GM12872 (cell line): ENCODE measurements at regions not wholly inside any gene's neighbourhood (a gene's known extent, or its start where the extent isn't known, plus 50 kb on each side); places are given as distances from the start of the nearest gene placed in this dataset.

ENCODE experiments used
- CTCF ChIP-seq: IDR thresholded peaks from 3 replicates; pipeline ENCODE4 v1.5.1; 2011; ENCODE audit warnings: low read depth, mild to moderate bottlenecking, low read length, moderate library complexity; ENCODE audit not compliant: insufficient read depth

GRCh38 chr13:88840085-88840484, 1168.9 kb downstream of the SLITRK5 start:
- no peak for TF ChIP-seq CTCF

- TF ChIP-seq CTCF: no peak
Measured at GRCh38 chr13:88857256-88857655, 1186.1 kb downstream of the SLITRK5 start.

DNA sequence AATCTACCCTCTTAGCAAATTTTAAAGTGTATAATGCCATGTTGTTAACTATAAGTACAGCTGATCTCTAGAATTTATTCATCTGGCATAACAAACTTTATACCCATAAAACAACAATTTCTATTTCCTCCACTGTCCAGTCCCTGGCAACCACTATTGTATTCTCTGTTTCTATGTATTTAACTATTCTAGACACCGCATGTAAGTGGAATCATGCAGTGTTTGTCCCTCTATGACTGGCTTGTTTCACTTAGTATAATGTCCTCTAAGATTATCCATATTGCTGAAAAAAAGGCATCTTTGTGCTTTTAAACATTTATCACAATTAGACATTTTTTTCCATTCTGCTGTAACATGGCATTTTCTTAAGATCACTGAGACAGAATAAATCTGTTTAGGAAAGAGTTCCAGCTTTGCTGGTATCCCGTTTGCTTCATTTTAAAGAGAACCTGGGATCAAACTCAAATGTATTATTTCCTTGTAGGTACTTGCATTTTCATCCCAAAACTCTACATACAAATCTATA, 1191.0 kb downstream of the SLITRK5 start:
- no peak for TF ChIP-seq CTCF

DNA sequence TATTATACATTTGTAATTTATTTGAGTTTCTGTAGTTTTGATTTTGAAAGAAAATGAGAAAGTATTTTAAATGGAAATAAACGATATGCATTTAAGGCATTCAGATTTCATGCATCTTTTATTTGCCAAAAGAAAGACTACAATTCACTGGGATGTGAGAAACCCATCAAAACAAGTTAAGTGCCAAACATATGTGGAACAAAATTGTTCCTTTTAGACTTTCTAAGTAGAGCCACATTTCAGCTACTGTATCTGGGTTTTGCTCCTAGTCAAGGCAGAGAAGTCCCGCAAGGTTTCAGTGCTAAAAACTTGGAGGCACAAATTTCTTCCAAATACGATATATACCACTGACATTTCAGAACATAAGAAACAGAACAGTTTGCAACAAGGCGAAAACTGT, 1191.9 kb downstream of the SLITRK5 start:
- TF ChIP-seq CTCF: no peak

DNA sequence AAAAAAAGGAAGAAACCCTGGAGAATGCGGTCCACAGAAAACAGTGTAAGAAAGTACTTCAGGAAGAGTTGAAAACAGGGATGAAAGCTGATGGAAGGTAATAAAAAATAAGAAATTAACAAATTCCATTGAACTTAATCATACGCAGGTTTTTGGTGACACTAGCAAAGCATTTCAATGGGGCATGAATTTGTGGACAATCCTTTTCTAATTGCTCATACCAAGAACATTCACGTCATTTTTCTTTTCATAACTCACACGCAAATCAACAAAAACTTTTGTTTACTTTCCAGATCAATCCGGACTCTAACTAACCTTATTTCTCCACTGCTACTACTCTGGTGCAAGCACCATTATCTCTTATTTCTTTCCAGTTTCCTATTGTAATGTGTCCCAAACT, 1195.0 kb downstream of the SLITRK5 start:
- TF ChIP-seq CTCF: no peak

- TF ChIP-seq CTCF: no peak
Measured at GRCh38 chr13:88883741-88884140, 1212.6 kb downstream of the SLITRK5 start.

- TF ChIP-seq CTCF: no peak
Measured at GRCh38 chr13:88887045-88887662, 1216.0 kb downstream of the SLITRK5 start.
